ENCODE measurements at regions not wholly inside any gene's neighbourhood (a gene's known extent, or its start where the extent isn't known, plus 50 kb on each side); places are given as distances from the start of the nearest gene placed in this dataset.

- DNase-seq = no peak
- TF ChIP-seq CTCF (IDR thresholded peaks at IDR 0.05) (no peak), POLR2A (IDR thresholded peaks at IDR 0.05) (no peak), POLR2AphosphoS5 (IDR thresholded peaks at IDR 0.05) (no peak), EP300 (IDR thresholded peaks at IDR 0.05) (no peak)
- Histone ChIP-seq H3K36me3 (no peaks in the 10 kb centered on the region), H3K27ac (no peak overlapping the region), H3K4me1 (no peaks in the 10 kb centered on the region), H3K4me3 (no peak overlapping the region), H3K27me3 (no peaks in the 10 kb centered on the region), H3K9me3 (no peaks in the 10 kb centered on the region)
- WGBS, 2 donors = 86 to 91% methylated on average over 6 of the region's 6 CpGs
- intact Hi-C loops (cut with DNase I) = no loop called here
These were observed 194.2 kb downstream of the ACKR3 start for GRCh38 chr2:236763857-236764256.

GRCh38 chr2:236764716-236765115 lies 195.1 kb downstream of the ACKR3 start:
- no peak overlapping the region for H3K27ac ChIP-seq
- H3K9me3 ChIP-seq = no peaks in the 10 kb centered on the region
- no peak for DNase-seq
- TF ChIP-seq POLR2A (IDR thresholded peaks at IDR 0.05) (no peak), EP300 (IDR thresholded peaks at IDR 0.05) (no peak), POLR2AphosphoS5 (IDR thresholded peaks at IDR 0.05) (no peak), CTCF (IDR thresholded peaks at IDR 0.05) (no peak)
- WGBS, 2 donors = 43 to 92% methylated on average over 2 of the region's 2 CpGs
- no peaks in the 10 kb centered on the region for H3K4me1 ChIP-seq
- H3K36me3 ChIP-seq = no peaks in the 10 kb centered on the region
- intact Hi-C loops (cut with DNase I) = no loop called here
- H3K4me3 ChIP-seq = no peak overlapping the region
- H3K27me3 ChIP-seq = no peaks in the 10 kb centered on the region

- H3K27me3 ChIP-seq = no peaks in the 10 kb centered on the region
- intact Hi-C loops (cut with DNase I) = no loop called here
- H3K36me3 ChIP-seq = no peaks in the 10 kb centered on the region
- 31 to 52% methylated on average over 3 of the region's 3 CpGs for WGBS, 2 donors
- no peaks in the 10 kb centered on the region for H3K4me1 ChIP-seq
- H3K27ac ChIP-seq = no peak overlapping the region
- no peak for DNase-seq
- no peak overlapping the region for H3K4me3 ChIP-seq
- no peak for TF ChIP-seq POLR2AphosphoS5 (IDR thresholded peaks at IDR 0.05)
- TF ChIP-seq POLR2A (IDR thresholded peaks at IDR 0.05) = no peak
- TF ChIP-seq CTCF (IDR thresholded peaks at IDR 0.05) = no peak
- no peak for TF ChIP-seq EP300 (IDR thresholded peaks at IDR 0.05)
- H3K9me3 ChIP-seq = no peaks in the 10 kb centered on the region
These were observed 195.9 kb downstream of the ACKR3 start for GRCh38 chr2:236765478-236765877.

GRCh38 chr2:236766850-236767249 lies 197.2 kb downstream of the ACKR3 start:
- DNase-seq = no peak
- Histone ChIP-seq H3K36me3 (no peaks in the 10 kb centered on the region), H3K9me3 (no peaks in the 10 kb centered on the region), H3K27ac (no peak overlapping the region), H3K4me1 (no peaks in the 10 kb centered on the region), H3K4me3 (no peak overlapping the region), H3K27me3 (no peaks in the 10 kb centered on the region)
- intact Hi-C loops (cut with DNase I) = no loop called here
- no peak for TF ChIP-seq EP300 (IDR thresholded peaks at IDR 0.05)
- no peak for TF ChIP-seq CTCF (IDR thresholded peaks at IDR 0.05)
- TF ChIP-seq POLR2A (IDR thresholded peaks at IDR 0.05) = no peak
- no peak for TF ChIP-seq POLR2AphosphoS5 (IDR thresholded peaks at IDR 0.05)
- WGBS, 2 donors = 93 to 95% methylated on average over 2 of the region's 2 CpGs

GRCh38 chr2:236767941-236768340 lies 198.3 kb downstream of the ACKR3 start:
- intact Hi-C loops (cut with DNase I) = no loop called here
- DNase-seq = no peak
- H3K9me3 ChIP-seq = no peaks in the 10 kb centered on the region

More at GRCh38 chr2:236767941-236768340, 198.3 kb downstream of the ACKR3 start:
- H3K27me3 ChIP-seq = no peaks in the 10 kb centered on the region
- no peak overlapping the region for H3K4me3 ChIP-seq
- H3K4me1 ChIP-seq = no peaks in the 10 kb centered on the region
- no peak overlapping the region for H3K27ac ChIP-seq
- TF ChIP-seq CTCF (IDR thresholded peaks at IDR 0.05) (no peak), POLR2AphosphoS5 (IDR thresholded peaks at IDR 0.05) (no peak), EP300 (IDR thresholded peaks at IDR 0.05) (no peak), POLR2A (IDR thresholded peaks at IDR 0.05) (no peak)
- 79 to 88% methylated on average over 7 of the region's 7 CpGs for whole genome bisulfite sequencing, 2 donors
- no peaks in the 10 kb centered on the region for H3K36me3 ChIP-seq
